HG03159 (cell line): ENCODE measurements at regions not wholly inside any gene's neighbourhood (a gene's known extent, or its start where the extent isn't known, plus 50 kb on each side); places are given as distances from the start of the nearest gene placed in this dataset.
"Not testable (repeated sequence)": the region's sequence is repeated elsewhere in the genome, so short reads cannot be mapped to it uniquely, and the experiment has no call there.

ENCODE experiments used
- ATAC-seq: cut with Tn5 transposase; IDR thresholded peaks from one replicate; pipeline ENCODE4 v1.9.1; 2021; ENCODE audit warnings: mild to moderate bottlenecking, moderate library complexity; ENCODE audit not compliant: unreplicated experiment

GRCh38 chr11:130979386-130979972 lies 63.2 kb upstream of the SNX19 start:
- peak; percentile 58 for ATAC-seq

- ATAC-seq, result no peak
Measured at GRCh38 chr11:130980071-130980862, 64.0 kb upstream of the SNX19 start.

GRCh38 chr11:130984241-130984640 lies 68.0 kb upstream of the SNX19 start:
- not testable (repeated sequence) for ATAC-seq

DNA sequence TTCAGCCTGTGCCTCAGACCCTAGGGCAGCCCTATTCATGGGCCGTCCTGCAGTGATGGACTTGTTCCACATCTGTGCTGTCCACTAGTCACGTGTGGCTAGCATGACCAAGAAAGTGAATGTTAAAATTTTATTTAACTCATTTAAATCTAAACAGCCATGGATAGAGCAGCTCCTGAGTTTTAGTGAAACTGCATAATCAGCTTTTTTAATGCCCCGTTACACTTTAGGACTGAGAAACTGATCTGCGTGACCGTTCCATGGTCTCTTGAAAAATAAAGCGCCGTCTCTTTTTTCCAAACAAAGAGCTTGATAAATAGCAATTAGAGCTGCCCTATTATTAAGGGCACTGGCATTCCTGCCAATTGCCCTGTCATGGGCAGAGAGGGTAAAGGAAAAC lies 76.5 kb upstream of the SNX19 start:
- no peak for ATAC-seq

DNA sequence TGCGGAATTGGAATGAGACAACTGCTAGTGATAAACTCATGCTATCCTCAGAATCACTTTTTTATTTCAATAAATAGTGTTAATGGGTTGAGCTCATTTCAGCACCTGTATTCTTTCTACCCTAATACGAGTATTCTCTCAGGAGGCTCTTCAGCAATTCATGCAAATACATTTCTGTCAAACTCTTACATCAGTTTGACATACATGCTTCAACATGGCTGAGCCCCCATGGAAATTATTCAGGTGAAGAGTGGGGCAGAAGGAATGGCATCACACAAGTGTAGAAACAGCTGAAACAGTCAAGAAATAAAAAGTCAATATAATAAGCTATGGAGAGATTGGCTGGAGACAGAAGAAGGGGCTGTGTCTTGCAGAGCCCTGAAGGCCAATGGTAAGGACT lies 77.8 kb upstream of the SNX19 start:
- no peak for ATAC-seq

DNA sequence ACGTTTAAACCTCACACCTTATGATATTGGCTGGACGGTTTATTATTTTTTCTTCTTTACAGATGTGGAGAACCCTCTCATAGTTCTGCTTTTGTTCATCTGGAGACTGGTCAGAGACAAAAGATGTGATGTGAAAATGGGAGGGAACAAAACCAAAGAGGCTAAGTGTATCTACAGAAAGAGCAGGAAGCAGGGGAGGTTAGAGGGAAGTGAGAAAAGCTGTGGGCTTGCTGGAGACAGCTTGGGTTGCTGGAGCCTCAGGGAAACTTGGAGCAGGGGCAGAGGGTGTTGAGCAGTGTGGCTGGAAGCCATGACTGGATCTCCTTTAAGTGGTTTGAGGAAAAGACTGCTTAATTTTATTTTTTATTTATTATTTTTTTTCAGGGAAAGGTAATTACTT lies 79.0 kb upstream of the SNX19 start:
- ATAC-seq, result no peak

- no peak for ATAC-seq
Measured at GRCh38 chr11:130997278-130997677, 81.0 kb upstream of the SNX19 start.

DNA sequence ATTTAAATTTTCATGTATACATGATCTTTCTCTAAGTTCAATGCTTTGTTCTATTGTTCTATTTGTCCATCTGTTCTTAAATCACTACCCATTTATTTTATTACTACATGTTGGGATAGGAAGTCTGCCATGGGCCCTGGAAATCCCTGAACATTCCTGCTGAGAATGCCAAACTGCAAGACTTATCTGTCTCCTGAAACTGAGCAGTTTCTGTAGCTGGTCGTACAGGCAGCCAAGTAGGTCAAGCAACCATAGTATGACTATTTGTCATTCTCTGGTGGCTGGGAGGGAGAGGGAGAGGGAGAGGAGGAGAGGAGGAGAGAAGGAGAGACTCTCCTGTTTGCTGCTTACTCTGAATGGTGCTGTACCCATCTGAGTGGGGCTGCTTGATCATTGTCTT lies 82.8 kb upstream of the SNX19 start:
- no peak for ATAC-seq

- no peak for ATAC-seq
Measured at GRCh38 chr11:130999992-131000770, 83.9 kb upstream of the SNX19 start.

DNA sequence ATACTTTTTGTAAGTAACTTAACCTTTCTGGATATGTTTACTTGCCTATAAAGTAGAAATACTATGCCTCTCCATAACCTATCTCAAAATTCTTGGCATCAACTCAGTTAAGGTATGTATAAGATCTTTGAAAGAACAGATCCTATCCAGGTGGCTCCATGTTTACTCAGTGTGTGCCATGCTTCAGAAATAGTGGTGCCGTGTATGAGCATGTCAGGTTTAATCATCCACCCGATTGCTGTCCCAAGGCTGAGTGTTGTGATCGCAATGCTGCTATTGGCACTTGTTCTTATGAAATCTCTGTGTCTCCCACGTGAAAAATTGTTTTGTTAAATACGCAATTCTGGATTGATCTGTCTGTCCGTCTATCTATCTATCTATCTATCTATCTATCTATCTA lies 85.9 kb upstream of the SNX19 start:
- ATAC-seq, result no peak

DNA sequence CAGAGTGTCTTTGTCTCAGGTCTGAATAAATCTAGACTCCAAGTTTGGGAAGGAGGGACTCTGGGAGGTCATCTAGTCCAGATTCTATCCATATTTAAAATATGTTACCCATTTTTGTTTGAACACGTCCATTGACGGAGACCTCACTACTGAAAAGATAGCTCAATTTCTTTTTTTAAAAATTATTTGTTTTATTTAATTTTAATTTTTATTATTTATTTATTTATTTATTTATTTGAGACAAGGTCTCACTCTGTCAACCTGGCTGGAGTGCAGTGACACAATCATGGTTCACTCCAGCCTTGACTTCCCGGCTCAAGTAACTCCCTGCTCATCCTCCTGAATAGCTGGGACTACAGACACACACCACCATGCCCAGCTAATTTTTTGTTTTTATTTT lies 89.5 kb upstream of the SNX19 start:
- no peak for ATAC-seq

GRCh38 chr11:131025020-131025419 lies 108.7 kb upstream of the SNX19 start:
- ATAC-seq, result no peak

DNA sequence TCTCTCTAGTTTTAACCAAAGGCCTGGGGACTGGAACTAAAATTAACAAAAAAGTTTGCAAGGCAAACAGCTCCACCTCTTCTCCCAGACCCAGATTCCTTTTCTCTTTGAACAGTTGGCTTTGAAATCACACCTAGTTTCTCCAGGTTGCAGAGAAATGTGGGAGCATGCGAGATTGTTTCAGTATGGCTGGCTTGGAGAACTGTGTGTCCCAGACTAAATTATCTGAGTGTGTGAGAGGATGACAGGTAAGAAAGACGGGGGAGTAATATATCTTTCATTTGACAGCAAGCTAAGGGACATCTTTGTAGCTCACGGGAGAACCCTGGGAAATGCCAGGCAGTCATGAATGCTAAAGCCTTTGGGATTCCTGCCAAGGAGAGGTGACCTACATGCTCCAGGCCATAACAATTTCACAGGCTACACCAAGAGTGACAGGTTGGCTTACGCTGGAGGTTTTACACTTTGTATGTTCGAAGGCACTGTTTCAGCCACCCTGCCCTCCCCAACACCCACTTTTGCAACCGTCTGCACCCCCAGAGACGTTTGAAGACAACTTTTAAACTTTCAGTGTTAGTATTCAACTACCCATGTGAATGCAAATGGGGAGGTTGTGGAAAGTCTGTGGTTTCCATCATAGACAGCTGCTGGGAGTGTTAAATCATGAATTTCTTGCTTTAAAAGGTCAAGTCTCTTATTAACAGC lies 109.3 kb upstream of the SNX19 start:
- no peak for ATAC-seq

- ATAC-seq, result no peak
Measured at GRCh38 chr11:131027491-131027890, 111.2 kb upstream of the SNX19 start.

DNA sequence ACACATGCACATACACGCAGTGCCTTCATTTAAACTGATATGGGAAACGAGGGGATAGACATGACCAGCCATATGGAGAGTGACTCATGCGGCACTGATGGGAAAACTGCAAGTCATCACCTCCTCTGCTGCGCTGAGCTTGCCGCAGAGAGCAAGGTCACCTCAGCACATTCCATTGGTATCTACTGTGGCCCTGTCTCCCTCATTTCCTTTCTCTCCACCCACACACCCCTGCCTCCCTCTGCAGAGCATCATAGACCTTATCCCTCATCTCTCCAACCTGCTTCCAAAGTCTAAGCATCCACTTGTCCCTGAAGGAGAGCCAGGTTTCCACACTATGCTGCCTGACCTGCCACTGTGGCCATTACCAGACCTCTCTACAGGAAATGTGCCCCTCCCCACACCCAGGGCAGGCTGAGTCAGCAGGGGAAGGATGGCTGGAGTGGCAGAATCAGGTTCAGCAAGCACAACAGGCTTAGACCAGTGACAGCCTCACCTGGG lies 116.9 kb upstream of the SNX19 start:
- no peak for ATAC-seq

DNA sequence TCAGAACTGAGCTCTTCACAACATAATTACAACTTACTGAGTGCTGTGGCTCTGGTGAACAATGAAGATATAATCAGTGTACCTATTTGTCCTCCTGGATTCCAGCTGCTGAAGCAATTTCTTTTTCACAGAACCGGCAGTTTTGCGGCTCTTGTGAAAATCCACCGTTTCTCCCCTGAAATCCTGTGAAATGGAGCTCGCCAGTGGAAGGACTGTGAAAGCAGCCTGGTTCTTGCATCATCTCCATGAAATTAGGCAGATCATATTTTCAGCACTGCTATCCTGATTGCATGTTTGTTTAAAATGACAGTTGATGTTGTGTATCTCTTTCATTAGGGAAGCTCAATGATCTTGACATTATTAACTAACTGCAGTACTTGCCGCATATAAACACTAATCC lies 120.2 kb upstream of the SNX19 start:
- no peak for ATAC-seq

GRCh38 chr11:131037873-131038272 lies 121.6 kb upstream of the SNX19 start:
- no peak for ATAC-seq

DNA sequence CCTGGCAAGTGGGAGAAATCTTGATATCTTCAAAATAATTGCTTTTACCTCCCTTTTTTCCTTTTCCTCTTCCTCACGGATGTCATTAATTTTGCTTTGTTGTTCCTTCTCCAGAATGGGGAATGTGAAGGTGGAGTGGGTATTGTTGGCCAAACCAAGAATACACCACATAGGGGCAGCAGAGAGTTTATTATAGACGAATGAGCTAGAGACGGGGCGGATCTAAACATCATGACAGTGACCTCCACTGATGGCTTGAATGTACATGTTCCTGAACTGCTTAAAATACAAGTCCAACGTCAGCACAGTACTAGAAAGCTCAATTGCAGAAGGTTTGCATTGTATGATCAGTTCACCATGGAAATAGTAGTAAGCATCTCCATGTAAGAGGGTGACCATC lies 122.3 kb upstream of the SNX19 start:
- no peak for ATAC-seq

DNA sequence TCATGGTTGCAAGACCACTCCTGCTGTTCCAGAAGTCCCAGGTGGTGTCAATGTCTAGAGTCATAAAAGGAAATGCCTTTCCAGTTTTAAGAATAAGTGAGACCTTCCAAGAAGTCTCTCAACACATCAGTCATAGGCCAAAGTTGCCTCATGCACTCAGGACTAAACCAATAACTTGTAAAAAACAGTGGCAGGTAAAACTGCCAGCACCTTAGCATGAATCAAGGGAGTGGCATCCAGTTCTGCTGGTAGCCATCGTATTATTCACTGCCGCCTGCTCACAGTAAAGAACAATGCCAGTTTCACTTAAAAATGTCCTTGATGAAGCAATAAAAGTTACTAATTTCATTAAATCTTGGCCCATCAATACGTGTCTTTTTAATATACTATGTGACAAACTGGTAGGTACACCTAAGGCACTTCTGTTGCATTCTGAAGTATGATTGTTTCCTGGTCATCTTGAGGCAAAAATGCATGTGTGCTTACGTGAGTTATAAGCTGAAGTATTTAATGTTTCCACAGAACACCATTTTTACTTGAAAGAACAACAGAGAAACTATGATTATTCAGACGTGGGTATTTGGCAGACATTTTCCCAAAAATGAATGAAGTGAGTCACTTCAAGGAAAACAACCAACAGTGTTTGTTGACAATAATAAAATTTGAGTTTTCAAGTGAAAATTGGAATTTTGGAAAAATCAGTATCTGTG lies 125.2 kb upstream of the SNX19 start:
- no peak for ATAC-seq

- ATAC-seq, result no peak
Measured at GRCh38 chr11:131042041-131042390, 125.7 kb upstream of the SNX19 start.

- no peak for ATAC-seq
Measured at GRCh38 chr11:131043251-131043650, 127.0 kb upstream of the SNX19 start.
